ENCODE measurements at regions not wholly inside any gene's neighbourhood (a gene's known extent, or its start where the extent isn't known, plus 50 kb on each side); places are given as distances from the start of the nearest gene placed in this dataset.
A peak's percentile ranks its signal among the peaks of the same experiment; 100 is the strongest.

DNA sequence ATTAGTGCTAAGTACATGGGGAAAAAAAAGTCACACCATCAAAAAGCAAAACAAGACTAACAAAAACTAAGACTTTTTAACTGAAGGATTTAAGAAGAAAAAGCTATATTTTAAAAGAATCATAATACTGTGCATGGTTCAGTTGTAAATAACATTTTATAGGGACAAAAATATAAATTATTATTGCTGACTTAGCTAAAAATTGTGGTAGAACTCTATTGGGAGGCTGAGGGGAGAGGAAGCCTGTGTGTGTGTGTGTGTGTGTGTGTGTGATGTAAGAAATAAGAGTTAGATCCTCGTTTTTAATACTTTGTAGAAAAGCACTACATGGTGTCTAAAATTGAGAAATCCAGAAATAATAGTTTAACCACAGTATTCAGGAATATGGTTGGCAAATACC, 1950.9 kb upstream of the TENM3 start:
- TF ChIP-seq, protein P1, sequence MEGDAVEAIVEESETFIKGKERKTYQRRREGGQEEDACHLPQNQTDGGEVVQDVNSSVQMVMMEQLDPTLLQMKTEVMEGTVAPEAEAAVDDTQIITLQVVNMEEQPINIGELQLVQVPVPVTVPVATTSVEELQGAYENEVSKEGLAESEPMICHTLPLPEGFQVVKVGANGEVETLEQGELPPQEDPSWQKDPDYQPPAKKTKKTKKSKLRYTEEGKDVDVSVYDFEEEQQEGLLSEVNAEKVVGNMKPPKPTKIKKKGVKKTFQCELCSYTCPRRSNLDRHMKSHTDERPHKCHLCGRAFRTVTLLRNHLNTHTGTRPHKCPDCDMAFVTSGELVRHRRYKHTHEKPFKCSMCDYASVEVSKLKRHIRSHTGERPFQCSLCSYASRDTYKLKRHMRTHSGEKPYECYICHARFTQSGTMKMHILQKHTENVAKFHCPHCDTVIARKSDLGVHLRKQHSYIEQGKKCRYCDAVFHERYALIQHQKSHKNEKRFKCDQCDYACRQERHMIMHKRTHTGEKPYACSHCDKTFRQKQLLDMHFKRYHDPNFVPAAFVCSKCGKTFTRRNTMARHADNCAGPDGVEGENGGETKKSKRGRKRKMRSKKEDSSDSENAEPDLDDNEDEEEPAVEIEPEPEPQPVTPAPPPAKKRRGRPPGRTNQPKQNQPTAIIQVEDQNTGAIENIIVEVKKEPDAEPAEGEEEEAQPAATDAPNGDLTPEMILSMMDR (IDR thresholded peaks at IDR 0.05; ENCODE audit: low read depth, low read length), result no peak
- in situ Hi-C loops (cut with HindIII; ENCODE audit: low sequenced_read_pairs), result no loop called here
- H3K4me3 ChIP-seq (ENCODE audit: low read depth, low read length), result no peak overlapping the region

DNA sequence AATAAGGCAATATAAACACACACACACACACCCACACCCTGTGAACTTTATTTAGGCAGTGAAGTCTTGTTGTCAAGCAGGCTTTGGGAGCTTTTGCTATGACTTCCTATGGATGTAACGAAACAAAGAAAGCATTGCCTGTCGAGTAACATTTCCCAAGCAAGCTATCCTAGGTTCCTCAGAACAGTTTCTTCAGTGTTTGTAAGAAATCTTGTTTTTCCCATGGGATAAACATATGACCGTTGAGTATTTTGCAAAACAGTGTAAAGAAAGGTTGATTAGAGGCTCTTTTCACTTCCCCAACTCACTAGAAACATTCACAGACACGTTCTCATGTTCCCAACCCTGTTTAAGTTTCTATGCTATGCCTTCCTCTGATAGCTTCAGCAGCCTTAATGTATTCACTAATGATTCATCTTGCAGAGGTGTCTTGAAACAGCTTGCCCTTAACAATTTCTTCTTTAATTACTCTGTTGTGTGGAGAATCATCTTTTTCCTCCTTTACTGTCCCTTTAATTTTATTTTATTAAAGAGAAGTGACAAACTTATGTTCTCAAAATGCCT, 1947.1 kb upstream of the TENM3 start:
- TF ChIP-seq, protein P1 (IDR thresholded peaks at IDR 0.05; ENCODE audit: low read depth, low read length), result no peak
- no peak for DNase-seq (ENCODE audit: low read depth, low spot score)
- H3K4me3 ChIP-seq (ENCODE audit: low read depth, low read length), result no peak overlapping the region
- in situ Hi-C loops (cut with HindIII; ENCODE audit: low sequenced_read_pairs), result no loop called here

More for the DNA sequence above, 1950.9 kb upstream of the TENM3 start:
- no peak for DNase-seq (ENCODE audit: low read depth, low spot score)

DNA sequence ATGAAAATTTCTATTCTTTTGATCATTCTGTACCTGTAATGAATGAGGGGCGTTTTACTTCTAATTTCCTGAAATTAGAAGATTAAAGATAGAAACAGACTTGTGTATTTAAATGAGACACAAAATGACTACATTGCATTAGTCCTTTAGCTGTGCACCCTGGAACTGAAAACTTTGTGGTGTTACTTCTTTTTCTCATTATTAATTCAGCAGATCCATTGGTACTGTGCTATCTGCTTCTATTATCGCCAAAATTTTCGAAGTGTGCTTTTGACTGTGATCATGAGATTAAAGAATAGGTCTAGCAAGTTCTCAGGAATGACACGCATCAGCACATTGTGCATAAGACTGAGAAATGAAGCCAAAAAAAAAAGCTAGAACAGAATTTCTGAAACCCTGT, 1938.9 kb upstream of the TENM3 start:
- no peak overlapping the region for H3K4me3 ChIP-seq (ENCODE audit: low read depth, low read length)
- TF ChIP-seq, protein P1 (IDR thresholded peaks at IDR 0.05; ENCODE audit: low read depth, low read length), result no peak
- in situ Hi-C loops (cut with HindIII; ENCODE audit: low sequenced_read_pairs), result no loop called here
- no peak for DNase-seq (ENCODE audit: low read depth, low spot score)

DNA sequence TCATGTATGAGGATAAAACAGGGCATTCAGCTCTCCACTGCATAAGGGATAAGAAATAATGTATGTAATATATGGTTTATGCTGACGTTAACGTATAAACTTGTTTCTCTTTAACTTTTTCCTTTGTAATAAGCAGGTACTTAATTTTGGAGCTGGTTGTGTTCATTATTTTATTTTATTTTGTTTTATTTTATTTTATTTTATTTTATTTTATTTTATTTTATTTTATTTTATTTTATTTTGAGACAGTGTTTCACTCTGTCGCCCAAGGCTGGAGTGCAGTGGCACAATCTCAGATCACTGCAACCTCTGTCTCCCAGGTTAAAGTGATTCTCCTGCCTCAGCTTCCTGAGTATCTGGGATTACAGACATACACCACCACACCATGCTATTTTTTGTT, 1932.6 kb upstream of the TENM3 start:
- in situ Hi-C loops (cut with HindIII; ENCODE audit: low sequenced_read_pairs), result no loop called here
- TF ChIP-seq, protein P1 (IDR thresholded peaks at IDR 0.05; ENCODE audit: low read depth, low read length), result no peak
- no peak for DNase-seq (ENCODE audit: low read depth, low spot score)
- no peak overlapping the region for H3K4me3 ChIP-seq (ENCODE audit: low read depth, low read length)

DNA sequence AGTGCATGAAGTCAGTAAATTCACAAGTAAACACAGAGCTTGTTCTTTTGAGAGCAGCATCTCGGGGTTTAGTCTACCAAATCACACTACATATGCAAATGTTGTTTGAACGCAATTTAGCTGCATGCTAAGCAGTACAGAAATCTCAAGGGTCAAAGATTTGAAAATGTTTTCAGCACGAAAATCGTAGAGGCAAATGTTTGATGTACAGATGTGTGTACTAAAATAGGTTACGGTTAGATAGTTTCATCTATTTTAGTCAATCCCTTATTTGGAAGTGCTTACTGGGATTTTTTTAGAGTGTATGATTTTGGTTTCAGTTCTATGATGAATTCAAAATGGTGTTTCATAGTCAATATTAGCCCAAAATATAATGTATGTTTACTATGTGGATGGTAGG, 1928.2 kb upstream of the TENM3 start:
- in situ Hi-C loops (cut with HindIII; ENCODE audit: low sequenced_read_pairs), result no loop called here
- no peak for DNase-seq (ENCODE audit: low read depth, low spot score)
- TF ChIP-seq, protein P1 (IDR thresholded peaks at IDR 0.05; ENCODE audit: low read depth, low read length), result no peak
- no peak overlapping the region for H3K4me3 ChIP-seq (ENCODE audit: low read depth, low read length)

DNA sequence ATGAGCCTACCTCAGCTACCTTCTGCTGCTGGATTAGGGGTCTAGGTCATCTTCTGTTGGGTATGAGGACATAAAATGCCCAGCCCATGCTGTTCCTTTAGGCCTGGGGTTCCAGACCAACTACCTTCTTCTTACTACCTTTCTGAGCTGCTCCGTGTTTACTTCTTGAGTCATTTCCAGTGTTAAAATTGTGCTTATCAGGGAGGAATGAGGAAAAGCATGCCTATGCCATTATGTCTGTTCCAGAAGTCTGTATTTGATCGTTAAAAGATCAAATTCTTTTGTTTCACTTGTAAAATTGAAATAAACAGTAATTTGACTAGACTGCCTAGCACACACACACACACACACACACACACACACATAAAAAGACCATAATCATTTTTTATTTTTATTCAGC, 1912.7 kb upstream of the TENM3 start:
- TF ChIP-seq, protein P1 (IDR thresholded peaks at IDR 0.05; ENCODE audit: low read depth, low read length), result no peak
- no peak overlapping the region for H3K4me3 ChIP-seq (ENCODE audit: low read depth, low read length)
- in situ Hi-C loops (cut with HindIII; ENCODE audit: low sequenced_read_pairs), result no loop called here
- no peak for DNase-seq (ENCODE audit: low read depth, low spot score)

DNA sequence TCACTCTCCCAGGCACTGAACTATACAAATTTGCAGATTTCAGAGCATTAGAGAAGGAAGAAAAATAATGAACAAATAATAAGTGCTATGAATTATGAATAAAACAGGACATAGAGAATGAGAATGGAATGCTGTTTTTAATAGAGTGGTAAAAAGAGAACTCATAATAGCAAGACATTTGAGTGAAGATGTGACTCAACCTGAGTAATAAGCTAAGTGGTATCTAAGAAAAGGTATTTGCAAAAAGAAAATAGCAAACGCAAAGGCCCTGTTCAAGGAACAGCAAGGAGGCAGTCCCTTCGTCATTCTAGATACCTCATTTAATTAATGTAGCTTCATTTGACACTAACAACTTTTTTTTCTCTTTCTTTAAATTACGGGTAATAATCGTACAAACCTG, 1910.0 kb upstream of the TENM3 start:
- H3K4me3 ChIP-seq (ENCODE audit: low read depth, low read length), result no peak overlapping the region
- peak; percentile 22 for DNase-seq (ENCODE audit: low read depth, low spot score)
- in situ Hi-C loops (cut with HindIII; ENCODE audit: low sequenced_read_pairs), result no loop called here
- TF ChIP-seq, protein P1 (IDR thresholded peaks at IDR 0.05; ENCODE audit: low read depth, low read length), result no peak

Measured in astrocyte of the spinal cord (primary cell).